Nucleus accumbens (tissue), 56 donors: ENCODE measurements at regions not wholly inside any gene's neighbourhood (a gene's known extent, or its start where the extent isn't known, plus 50 kb on each side); places are given as distances from the start of the nearest gene placed in this dataset.
A peak's percentile ranks its signal among the peaks of the same experiment; 100 is the strongest.
"Not testable (repeated sequence)": the region's sequence is repeated elsewhere in the genome, so short reads cannot be mapped to it uniquely, and the experiment has no call there.

Experiments
- DNase-seq, 56 donors: peaks; one replicate each; lab custom pipeline; 2025; lab: John Stamatoyannopoulos, UW

DNA sequence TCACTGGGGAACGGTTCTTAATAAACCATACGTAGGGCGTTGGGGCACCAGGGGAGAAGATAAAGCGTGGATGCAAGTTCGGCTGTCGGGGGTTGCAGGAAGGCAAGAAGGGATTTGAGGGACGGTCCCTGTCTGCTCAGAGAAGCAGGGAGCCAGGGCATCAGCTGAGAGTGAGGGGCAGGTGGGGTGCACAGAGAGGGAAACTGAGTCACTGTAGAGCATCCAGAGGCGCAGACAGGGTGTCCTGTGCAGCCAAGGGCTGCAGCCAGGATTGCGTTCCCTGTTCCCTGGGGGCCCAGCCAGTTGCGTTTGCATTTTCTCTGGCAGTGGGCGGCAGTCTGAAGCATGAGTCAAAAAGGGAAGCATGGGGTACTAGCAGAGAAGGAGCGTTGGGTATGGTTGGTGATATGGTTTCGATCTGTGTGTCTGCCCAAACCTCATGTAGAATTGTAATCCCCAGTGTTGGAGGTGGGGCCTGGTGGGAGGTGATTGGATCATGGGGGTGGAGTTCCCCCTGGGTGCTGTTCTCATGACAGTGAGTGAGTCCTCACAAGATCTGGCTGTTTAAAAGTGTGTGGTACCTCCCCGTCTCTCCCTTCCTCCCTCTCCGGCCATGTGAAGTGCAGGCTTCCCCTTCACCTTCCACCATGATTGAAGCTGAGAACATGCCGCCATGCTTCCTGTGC is 202.9 kb downstream of the NDUFA10 start:
- no peak for DNase-seq

DNA sequence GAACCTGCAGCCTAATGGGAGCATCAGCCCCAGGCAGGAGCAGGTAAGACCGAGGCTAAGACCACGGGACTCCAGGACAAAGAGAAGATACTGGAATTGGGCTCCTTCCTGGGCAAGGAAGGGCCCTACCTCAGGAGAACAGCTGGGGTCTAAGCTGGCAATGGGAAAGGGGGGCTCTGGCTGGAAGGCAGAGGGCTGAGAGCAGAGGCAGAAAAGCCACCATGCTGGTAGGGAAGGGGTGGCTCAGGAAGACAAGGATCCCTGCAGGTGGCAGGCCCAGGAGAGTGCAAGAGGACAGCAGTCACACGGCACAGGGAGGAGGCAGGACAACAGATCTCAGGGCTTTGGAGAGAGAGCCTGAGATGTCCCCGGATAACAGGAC is 203.5 kb downstream of the NDUFA10 start:
- no peak for DNase-seq

DNA sequence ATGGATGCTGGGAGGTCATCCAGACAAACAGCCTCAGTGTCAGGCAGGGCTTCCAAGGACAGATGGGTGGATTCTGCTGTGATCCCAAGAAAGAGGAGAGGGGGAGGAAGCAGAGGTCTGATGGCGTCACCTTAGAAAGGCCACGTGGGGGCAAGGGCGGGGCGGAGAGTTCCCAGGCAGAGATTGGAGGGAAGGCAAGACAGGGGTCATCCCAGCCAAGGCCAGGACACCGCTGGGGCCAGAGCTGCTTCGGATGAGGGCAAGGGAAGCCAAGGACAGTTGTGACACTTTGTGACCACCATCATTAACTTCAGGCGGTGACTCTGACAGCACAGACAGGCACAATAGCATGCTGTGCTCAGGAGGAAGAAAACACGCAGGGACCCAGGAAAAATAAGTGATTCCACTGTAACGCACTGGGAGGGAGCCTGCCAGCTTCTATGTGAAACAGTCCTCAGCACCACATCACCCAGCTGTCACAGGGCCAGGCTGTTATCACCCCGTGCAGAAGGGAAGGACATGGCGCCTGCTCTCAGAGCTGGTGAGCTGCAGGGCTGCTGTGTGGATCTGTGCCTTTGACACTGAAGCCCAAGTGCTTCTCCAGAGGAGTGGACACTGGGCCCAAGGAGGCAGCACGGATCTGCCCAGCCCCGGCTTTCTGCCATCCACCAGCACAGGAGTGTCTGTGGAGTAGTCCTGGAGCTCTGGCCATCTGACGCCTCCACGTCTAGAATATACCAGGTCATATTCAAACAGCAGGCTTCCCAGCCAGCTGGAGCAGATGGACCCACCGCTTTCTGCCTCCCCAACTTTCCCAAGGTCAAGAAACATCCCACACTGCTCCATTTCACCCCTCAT is 204.1 kb downstream of the NDUFA10 start:
- DNase-seq: peak in 4 of 56 donors; percentile 12 to 26 (median 19)

DNA sequence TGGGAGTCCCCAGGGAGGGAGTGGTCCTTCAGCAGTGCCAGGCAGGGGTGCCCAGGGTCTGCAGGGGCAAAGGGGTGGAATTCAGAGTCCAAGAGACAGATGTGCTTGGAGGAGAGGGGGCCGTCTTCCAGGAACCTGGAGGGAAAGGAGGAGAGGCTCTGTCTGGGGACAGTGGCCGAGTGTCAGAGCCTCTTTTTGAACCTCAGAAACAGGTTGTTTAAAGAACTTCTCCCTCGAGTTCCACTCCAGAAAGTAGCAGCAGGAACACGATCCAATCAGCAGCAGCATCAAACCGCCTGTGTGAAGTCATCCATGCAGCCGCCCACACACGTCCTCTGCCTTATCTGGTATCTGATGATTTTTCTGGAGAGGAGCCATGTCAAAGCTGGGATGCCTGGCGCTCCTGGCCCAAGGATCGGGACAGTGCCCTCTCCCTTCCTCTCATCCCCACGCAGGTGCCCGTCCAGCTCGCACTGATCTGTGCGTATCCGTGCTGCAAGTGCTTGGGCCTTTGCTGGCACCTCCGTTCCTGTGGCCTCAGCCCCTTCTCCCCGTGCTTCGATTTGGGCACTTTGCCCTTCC is 205.1 kb downstream of the NDUFA10 start:
- DNase-seq: peak in 14 of 56 donors; percentile 10 to 72 (median 40)

DNA sequence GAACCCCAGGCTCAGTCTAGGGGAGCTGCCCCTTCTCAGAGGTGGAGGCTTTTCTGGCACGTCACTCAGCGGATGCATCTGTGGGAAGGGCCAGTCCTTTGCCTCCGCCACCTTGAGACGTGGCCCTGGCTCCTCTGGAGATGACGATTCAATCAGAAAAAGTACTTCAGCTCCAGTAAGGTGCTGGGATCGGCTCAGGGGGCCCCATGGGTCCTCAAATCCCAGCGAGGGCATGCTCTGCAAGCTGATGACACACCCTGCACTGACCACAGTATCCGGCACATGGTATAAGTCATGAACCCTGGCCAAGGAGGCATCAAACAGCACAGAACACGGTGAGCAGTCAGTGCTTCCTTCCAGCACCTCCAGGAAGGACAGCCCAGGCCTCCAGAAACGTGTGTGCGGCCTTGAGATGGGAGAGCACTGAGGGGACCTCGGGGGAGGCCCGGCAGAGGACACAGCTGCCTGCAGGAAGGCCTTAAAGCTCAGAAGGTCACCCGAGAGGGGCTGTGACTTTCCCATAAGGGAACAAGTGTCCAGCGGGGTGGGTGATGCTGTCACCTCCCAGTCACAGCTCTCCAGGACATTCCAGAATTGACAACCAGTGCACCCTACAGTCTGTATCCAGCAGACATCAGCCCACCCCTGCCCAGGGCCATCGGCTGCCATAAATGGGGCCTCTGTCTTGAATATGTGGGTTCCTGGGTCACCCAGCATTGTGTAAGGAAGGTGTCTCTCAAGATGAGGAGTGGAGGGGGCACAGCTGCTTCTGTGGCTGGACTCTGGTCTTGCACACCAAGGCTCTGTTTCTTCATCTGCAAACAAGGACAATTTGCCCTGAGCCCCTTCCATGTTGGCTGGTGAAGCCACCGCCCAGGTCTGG is 205.8 kb downstream of the NDUFA10 start:
- peak in 2 of 56 donors; percentile 47 to 67 for DNase-seq

DNA sequence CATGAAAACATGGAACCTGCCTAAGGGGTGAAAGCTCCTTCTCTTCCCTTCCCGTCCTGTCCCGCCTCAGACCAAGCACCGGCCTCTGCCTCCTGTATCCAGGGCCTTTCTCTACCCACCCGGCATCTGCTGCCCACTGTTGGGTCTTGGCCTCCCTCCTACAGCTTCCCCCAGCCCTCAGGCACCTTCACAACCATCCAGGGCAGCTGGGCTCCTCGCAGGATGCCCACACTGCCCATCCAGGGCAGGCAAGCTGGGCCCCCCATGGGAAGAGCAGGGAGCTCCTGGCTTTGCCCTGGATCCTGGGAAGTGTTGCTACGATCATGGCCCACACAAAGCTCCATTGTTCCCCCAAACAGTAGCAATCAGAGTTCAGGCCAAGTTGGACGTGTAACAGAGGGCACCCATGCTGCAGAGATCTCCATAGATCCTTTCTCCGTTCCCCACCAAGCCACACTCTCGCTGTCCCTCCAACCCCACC is 206.6 kb downstream of the NDUFA10 start:
- peak in 36 of 56 donors; percentile 15 to 76 (median 46) for DNase-seq

DNA sequence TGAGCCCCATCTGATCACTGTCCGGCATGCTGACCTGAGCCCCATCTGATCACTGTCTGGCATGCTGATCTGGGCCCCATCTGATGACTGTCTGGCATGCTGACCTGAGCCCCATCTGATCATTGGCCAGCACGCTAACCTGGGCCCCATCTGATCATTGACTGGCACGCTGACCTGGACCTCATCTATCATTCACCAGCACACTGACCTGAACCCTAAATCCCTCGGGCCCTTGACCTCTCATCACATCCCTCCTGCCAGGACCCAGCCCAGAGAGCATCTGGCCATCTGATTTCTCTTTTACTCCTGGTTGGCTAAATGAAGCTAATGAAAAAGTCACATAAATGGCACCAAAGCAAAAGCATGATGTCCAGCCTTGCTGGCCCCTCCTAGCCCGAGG is 207.1 kb downstream of the NDUFA10 start:
- no peak for DNase-seq

DNA sequence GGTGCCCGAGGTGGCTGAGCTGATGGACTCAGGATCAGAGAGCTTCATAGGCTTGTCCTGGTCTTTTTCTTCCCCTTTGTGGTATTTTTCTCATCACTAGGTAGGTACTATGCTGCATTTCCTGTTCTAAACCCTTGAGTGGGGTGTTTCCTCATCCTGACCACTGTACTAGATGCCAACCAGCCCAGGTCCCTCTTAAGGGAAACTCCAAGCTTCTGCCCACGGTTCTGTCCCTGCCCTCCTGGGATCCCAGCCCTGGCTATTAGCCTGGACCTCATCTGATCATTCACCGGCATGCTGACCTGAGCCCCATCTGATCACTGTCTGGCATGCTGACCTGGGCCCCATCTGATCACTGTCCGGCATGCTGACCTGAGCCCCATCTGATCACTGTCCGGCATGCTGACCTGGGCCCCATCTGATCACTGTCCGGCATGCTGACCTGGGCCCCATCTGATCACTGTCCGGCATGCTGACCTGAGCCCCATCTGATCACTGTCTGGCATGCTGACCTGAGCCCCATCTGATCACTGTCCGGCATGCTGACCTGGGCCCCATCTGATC is 207.6 kb downstream of the NDUFA10 start:
- DNase-seq: not testable (repeated sequence)

DNA sequence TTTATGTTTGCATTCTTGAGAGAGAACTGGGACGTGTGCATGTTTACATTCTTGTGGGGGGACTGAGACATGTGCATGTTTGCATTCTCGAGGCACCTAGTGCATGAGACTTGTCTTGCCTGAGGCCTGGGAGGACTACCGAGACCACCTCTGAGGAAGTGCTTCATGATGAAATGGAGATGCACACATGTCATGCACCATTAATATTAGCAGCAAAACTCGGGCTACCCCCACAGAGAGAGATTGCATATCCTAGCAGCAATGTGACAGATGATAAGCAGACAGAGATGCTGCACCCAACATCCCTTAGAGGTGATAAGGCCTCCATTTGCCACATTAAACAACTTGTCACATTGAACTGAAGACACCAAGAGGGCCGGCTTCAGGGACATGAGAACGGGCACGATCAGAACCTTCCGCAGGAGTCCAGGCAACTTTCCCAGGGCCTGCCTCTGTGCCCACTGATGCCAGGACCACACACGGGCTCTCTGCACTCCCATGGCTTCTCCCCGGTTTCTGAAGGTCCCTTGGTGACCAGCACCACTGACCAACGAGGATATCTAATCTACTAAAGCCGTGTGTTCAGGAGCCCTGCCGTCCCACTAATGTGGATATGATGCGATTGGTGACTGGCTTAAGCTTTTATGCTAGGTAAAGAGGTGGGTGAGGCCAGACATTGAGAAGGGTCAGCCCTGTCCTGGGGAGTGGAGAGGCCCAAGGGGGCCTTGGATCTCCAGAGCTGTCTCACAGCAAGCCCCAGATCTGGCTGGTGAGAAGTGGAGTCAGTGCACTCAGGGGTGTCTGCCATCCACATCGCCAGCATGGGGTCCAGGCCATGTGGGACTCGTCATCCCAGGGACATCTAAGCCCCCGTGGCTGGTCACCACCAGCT is 208.3 kb downstream of the NDUFA10 start:
- DNase-seq: no peak

DNA sequence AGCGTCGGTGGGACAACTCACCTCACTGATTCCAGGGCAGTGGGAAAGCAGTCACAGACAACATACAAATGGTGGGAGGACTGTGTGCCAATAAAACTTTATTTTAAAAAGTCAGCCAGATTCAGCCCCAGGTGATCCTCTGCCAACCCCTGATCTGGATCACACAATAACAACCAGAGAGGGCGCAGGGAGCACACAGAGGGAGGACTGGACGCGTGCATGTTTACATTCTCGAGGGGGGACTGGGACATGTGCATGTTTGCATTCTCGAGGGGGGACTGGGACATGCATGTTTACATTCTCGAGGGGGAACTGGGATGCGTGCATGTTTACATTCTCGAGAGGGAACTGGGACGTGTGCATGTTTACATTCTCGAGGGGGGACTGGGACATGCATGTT is 209.5 kb downstream of the NDUFA10 start:
- DNase-seq: no peak

DNA sequence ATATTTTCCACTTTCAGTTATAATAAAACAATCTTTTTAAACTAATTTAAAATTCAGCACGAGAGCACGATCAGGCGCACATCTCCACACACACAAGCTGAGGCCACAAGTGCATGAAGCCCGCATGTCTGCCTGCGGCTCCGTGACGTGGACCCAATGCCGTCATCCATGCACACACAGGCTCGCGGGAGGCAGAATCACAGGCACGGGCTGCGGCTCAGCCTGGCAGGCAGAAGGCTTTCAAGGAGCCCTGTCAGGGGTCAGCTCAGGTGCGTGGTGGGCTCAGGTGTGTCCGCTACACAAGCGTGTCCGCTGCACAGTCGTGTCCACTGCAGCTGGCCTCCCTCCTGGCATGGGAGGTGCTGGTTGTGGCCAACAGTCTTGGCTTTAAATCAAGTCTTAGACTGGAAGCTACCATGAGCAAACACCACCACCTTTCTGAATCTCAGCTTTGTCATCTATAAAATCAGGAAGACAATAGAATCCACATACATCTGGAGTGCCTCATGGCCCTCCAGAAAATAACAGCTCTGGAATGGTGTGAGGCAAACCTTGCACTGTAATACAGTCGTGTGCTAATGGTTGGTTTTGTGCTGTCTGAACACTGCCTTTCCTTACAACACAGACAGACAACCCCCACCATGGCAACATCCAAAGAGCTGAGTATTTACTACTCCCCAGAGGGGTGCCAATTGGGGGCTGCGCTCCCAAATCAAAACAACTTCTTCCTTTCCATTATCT is 210.1 kb downstream of the NDUFA10 start:
- DNase-seq: no peak

DNA sequence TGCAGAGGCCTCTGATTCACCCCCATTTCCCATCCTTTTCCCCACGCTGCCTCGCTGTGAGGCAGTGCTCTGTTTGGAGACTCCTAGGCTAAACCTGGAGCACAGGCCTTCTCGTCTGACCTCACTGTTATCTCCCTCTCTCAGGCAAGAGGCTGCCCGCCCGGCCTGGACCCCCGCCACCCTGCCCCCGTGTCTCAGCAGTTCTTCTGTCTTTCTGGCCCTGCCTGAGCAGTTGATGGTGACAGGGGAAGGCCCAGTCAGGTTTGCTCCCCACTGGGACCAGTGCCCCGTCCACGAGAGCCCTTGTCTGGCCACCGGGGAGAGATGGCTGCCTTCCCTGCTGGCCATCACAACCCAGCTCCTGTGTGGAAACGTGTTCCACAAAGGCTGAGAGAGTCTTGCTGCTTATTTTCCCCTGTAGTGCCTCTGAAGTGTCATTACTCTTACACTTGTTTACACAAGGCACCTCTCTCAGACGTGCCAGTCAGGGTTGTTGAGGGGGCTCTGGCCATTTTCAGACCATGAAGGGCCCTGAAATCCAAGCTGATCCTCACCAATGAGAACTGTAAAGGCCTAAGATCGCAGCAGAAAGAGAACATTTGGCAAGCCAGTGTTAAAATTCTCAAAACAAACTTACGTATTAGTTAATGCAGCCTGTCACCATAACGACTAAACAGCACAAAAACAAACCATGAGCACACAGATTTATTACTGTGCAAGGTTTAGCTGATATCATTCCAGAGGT is 210.9 kb downstream of the NDUFA10 start:
- DNase-seq: no peak

DNA sequence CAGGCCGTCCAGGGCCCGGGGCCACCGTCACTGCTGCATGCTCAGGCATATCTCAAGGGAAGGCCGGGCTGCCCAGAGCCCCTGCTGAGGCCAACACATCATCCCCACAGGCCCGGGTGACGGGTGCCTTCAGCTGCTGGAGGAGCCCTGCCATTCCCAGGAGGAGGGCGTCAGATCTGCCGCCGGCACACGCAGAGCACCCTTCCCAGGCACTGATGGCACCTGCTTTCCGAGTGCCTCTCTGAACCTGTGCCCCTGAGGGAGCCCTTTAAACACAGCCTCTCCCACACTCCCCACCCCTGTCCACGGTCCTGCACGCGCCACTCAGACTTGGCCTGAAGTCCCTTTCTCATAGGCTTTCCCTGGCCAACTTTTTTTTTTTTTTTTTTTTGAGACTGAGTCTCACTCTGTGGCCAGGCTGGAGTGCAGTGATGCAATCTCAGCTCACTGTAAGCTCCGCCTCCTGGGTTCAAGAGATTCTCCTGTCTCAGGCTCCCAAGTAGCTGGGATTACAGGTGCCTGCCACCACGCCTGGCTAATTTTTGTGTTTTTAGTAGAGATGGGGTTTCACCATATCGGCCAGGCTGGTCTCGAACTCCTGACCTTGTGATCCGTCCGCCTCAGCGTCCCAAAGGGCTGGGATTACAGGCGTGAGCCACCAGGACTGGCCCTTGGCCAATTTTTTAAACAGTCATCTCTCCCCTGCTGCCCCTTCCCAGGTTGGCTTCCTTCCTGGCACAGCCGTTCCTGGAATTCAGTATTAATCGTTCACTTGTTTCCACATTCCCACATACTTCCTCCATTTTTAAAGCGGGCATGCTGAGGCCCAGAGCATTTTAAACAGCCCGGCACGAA is 211.7 kb downstream of the NDUFA10 start:
- no peak for DNase-seq

DNA sequence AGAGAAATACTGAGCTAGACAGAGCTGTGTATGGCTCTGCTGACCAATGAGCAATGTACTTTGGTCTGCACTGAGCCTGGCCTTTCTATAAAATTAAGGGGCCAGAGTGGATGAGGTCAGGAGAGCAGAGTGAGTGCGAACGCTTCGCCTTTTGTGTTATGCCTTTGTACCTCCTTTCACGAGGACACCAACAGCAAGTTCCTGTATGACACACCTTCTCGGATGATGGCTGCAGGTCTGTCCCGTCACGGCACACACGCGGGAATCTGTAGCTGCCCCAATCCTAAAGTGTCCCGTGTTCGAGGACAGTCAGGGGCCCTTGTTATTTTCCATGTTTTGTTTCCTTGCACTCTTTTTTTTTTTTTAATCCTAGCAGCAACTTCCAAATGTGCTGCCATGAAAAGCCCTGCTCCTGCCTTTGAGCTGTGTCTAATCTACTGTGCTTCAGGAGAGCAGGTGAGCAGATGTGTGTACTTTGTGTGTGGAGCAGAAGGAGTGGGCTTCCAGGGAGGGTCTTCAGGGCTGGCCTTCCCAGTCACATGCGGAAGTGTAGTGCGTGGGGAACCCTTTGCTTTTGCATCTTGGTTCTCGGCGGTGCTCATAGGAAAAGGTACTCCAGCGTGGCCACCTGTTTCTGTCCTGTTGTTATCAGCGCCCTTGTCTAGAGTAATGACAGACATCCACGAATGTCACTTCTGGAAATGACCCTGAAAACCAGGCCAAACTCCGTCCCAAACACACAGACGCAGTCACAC is 213.2 kb downstream of the NDUFA10 start:
- no peak for DNase-seq

DNA sequence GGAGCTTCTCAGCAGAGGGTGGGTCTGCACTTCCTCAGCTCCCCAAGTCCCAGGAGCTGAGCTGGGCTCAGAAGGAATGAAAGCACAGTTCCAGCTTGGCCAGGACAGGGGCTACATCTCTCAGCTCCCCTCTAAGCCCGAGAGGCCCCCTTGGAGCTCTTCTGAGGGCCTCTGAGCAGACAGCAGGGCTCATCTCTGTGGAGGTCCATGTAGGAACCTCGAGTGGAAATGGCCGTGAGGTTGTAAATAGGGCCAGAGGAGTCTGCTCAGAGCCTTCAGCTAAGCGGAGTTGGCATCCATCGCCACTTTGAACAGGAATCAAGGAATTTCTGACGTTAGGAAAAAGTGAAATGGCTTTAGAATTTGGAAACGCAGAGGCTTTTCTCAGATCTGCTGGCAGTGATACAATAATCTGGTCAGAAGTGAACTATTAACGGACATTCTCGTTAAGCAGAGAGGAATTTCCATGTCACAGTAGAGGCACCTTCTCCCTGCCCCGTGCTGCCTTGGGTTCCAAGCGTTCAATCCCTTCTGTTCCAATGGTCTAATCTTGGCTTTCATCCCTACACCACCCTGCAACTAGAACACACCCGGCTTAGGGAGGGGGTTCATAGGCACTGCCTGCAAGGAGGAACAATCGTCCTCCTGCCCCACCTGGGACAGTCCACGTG is 213.9 kb downstream of the NDUFA10 start:
- no peak for DNase-seq
